CD14-positive monocyte (primary cell): ENCODE measurements at regions not wholly inside any gene's neighbourhood (a gene's known extent, or its start where the extent isn't known, plus 50 kb on each side); places are given as distances from the start of the nearest gene placed in this dataset.
A peak's percentile ranks its signal among the peaks of the same experiment; 100 is the strongest.

Experiments
- DNase-seq, 3 donors: peaks; one replicate each; pipeline ENCODE4 v3.0.0-alpha.2; 2011 to 2022
- H2AFZ ChIP-seq: 2 replicates; pipeline ENCODE4 v1.6.0; 2012; ENCODE audit warnings: mild to moderate bottlenecking, low read depth, low read length, inconsistent platforms; ENCODE audit not compliant: insufficient read depth, poor library complexity, severe bottlenecking
- H3K27ac ChIP-seq, 2 donors: 1 replicate in 1 of 2; 2 replicates in 1 of 2; pipeline ENCODE4 v1.5.1; 2012 to 2013; ENCODE audit warnings: low read length in 2 of 2, control low read depth in 1 of 2, inconsistent platforms in 1 of 2, low read depth in 1 of 2, mild to moderate bottlenecking in 1 of 2
- H3K27me3 ChIP-seq, 2 donors: one replicate each; pipeline versions ENCODE4 v1.6.0 to v1.6.1; 2011 to 2013; ENCODE audit warnings: low read length in 2 of 2; ENCODE audit not compliant: control insufficient read depth in 2 of 2, insufficient read depth in 2 of 2
- H3K36me3 ChIP-seq, 2 donors: replicated peaks in 1 of 2; 1 replicate in 1 of 2; 2 replicates in 1 of 2; pipeline versions ENCODE4 v1.5.1 to v1.6.1; 2012 to 2013; ENCODE audit warnings: low read length in 2 of 2, control low read depth in 1 of 2, inconsistent platforms in 1 of 2, mild to moderate bottlenecking in 1 of 2; ENCODE audit not compliant: insufficient read depth in 2 of 2, control insufficient read depth in 1 of 2
- H3K4me1 ChIP-seq, 2 donors: 1 replicate in 1 of 2; 2 replicates in 1 of 2; pipeline versions ENCODE4 v1.5.1 to v1.6.1; 2012 to 2013; ENCODE audit warnings: low read length in 2 of 2, control low read depth in 1 of 2, inconsistent platforms in 1 of 2, mild to moderate bottlenecking in 1 of 2, moderate library complexity in 1 of 2; ENCODE audit not compliant: insufficient read depth in 2 of 2, control insufficient read depth in 1 of 2
- H3K4me2 ChIP-seq: replicated peaks from 2 replicates; pipeline ENCODE3; 2012; ENCODE audit warnings: low read length, moderate library complexity, mild to moderate bottlenecking; ENCODE audit not compliant: poor library complexity, severe bottlenecking; ENCODE audit errors: extremely low read depth
- H3K4me3 ChIP-seq, 3 experiments: fragments of 200-600 bp in 1 of 3; sonication (generic) in 1 of 3; replicated peaks in 1 of 3; 1 replicate in 2 of 3; 2 replicates in 1 of 3; pipeline ENCODE4 v1.5.1; 2011 to 2013; ENCODE audit warnings: low read length in 3 of 3, mild to moderate bottlenecking in 3 of 3, control low read depth in 2 of 3, low read depth in 2 of 3, inconsistent platforms in 1 of 3, moderate library complexity in 1 of 3
- H3K79me2 ChIP-seq: 2 replicates; pipeline ENCODE4 v1.6.0; 2012; ENCODE audit warnings: mild to moderate bottlenecking, control low read depth, inconsistent platforms, low read length, moderate library complexity; ENCODE audit not compliant: insufficient read depth
- H3K9ac ChIP-seq: 2 replicates; pipeline ENCODE4 v1.6.0; 2017; ENCODE audit warnings: low read length, mild to moderate bottlenecking; ENCODE audit not compliant: insufficient read depth, poor library complexity, severe bottlenecking
- H3K9me3 ChIP-seq, 2 donors: replicated peaks in 1 of 2; 1 replicate in 1 of 2; 2 replicates in 1 of 2; pipeline versions ENCODE4 v1.5.1 to v1.6.1; 2012 to 2013; ENCODE audit warnings: low read length in 2 of 2, control low read depth in 1 of 2; ENCODE audit not compliant: control insufficient read depth in 1 of 2, insufficient read depth in 1 of 2
- H4K20me1 ChIP-seq: 2 replicates; pipeline ENCODE4 v1.6.0; 2012; ENCODE audit warnings: mild to moderate bottlenecking, low read length, control low read depth, moderate library complexity; ENCODE audit not compliant: insufficient read depth
- H3K27ac Mint-ChIP-seq, 7 donors: one replicate each; pipeline ENCODE4 v1.8.0; 2020; ENCODE audit warnings: mild to moderate bottlenecking in 7 of 7, mixed read lengths in 7 of 7, moderate library complexity in 6 of 7, inconsistent platforms in 2 of 7
- H3K27me3 Mint-ChIP-seq, 3 donors: one replicate each; pipeline ENCODE4 v1.8.0; 2021 to 2022; ENCODE audit warnings: low read depth in 3 of 3, mild to moderate bottlenecking in 3 of 3, mixed read lengths in 3 of 3, moderate library complexity in 3 of 3, inconsistent platforms in 1 of 3
- H3K36me3 Mint-ChIP-seq, 2 donors: one replicate each; pipeline ENCODE4 v1.8.0; 2020; ENCODE audit warnings: mixed read lengths in 2 of 2, inconsistent platforms in 1 of 2, mild to moderate bottlenecking in 1 of 2
- H3K4me1 Mint-ChIP-seq: one replicate; pipeline ENCODE4 v1.8.0; 2020; ENCODE audit warnings: mild to moderate bottlenecking, mixed read lengths
- H3K4me3 Mint-ChIP-seq, 2 donors: one replicate each; pipeline ENCODE4 v1.8.0; 2020; ENCODE audit warnings: mild to moderate bottlenecking in 2 of 2, mixed read lengths in 2 of 2, moderate library complexity in 1 of 2
- H3K9me3 Mint-ChIP-seq, 7 donors: one replicate each; pipeline ENCODE4 v1.8.0; 2020 to 2022; ENCODE audit warnings: mixed read lengths in 7 of 7, mild to moderate bottlenecking in 6 of 7, moderate library complexity in 6 of 7, inconsistent platforms in 2 of 7
- CTCF ChIP-seq: fragments of 200-600 bp; IDR thresholded peaks from one replicate; pipeline ENCODE4 v1.8.0; 2022; ENCODE audit warnings: antibody characterized with exemption, mild to moderate bottlenecking
- WGBS: methylation state at CpG from one replicate; pipeline ENCODE4 v1.1.5; 2013; ENCODE audit warnings: missing lambda C conversion rate; ENCODE audit not compliant: insufficient coverage; 5-methylcytosine and 5-hydroxymethylcytosine counted together
- intact Hi-C, 2 donors: fragments of 100-400 bp; cut with micrococcal nuclease; formaldehyde crosslinking; loops; one replicate each; pipeline versions ENCODE4 v1.15.0 to v1.15.1; 2023

GRCh38 chr10:111206521-111206920, 129.7 kb downstream of the ADRA2A start:
- Histone ChIP-seq H3K4me2 (no peak overlapping the region), H3K9me3 (no peaks in the 10 kb centered on the region), H3K27me3 (no peaks in the 10 kb centered on the region), H3K79me2 (no peaks in the 10 kb centered on the region), H3K4me3 (no peak overlapping the region), H3K4me1 (no peaks in the 10 kb centered on the region), H3K27ac (no peak overlapping the region), H2AFZ (no peak overlapping the region), H4K20me1 (no peaks in the 10 kb centered on the region), H3K9ac (no peak overlapping the region), H3K36me3 (no peaks in the 10 kb centered on the region)
- Mint-ChIP-seq H3K27ac (peak overlapping the region in 1 of 7 donors; percentile 9), H3K4me3 (no peak overlapping the region), H3K27me3 (peaks cover 4 to 5% (median 5%) of the 10 kb centered on the region in 3 donors), H3K9me3 (no peaks in the 10 kb centered on the region), H3K36me3 (no peaks in the 10 kb centered on the region), H3K4me1 (no peaks in the 10 kb centered on the region)
- TF ChIP-seq CTCF = no peak
- intact Hi-C loops = no loop called here
- no peak for DNase-seq

GRCh38 chr10:111207500-111207899, 130.7 kb downstream of the ADRA2A start:
- WGBS = 30% methylated on average over 4 of the region's 5 CpGs
- TF ChIP-seq CTCF = no peak
- Histone ChIP-seq H3K9me3 (no peaks in the 10 kb centered on the region), H2AFZ (no peak overlapping the region), H3K27ac (no peak overlapping the region), H3K4me2 (no peak overlapping the region), H3K27me3 (no peaks in the 10 kb centered on the region), H3K79me2 (no peaks in the 10 kb centered on the region), H3K4me1 (no peaks in the 10 kb centered on the region), H4K20me1 (no peaks in the 10 kb centered on the region), H3K36me3 (no peaks in the 10 kb centered on the region), H3K4me3 (no peak overlapping the region), H3K9ac (no peak overlapping the region)
- H3K4me1 Mint-ChIP-seq = no peaks in the 10 kb centered on the region
- intact Hi-C loops = no loop called here
- peak in 1 of 3 donors; percentile 2 for DNase-seq
- H3K27me3 Mint-ChIP-seq = peaks cover 4 to 5% (median 5%) of the 10 kb centered on the region in 3 donors
- H3K9me3 Mint-ChIP-seq = no peaks in the 10 kb centered on the region
- H3K4me3 Mint-ChIP-seq = no peak overlapping the region
- H3K36me3 Mint-ChIP-seq = no peaks in the 10 kb centered on the region
- no peak overlapping the region for H3K27ac Mint-ChIP-seq
